Ovary (tissue), 3 donors: ENCODE measurements at regions not wholly inside any gene's neighbourhood (a gene's known extent, or its start where the extent isn't known, plus 50 kb on each side); places are given as distances from the start of the nearest gene placed in this dataset.

ENCODE experiments used
- CTCF ChIP-seq, 3 donors: fragments of 450-650 bp in 2 of 3; fragments of 200-600 bp in 1 of 3; IDR thresholded peaks; one replicate each; pipeline versions ENCODE4 v1.5.1 to v1.8.0; 2016 to 2022; ENCODE audit warnings: antibody characterized with exemption in 3 of 3, mild to moderate bottlenecking in 1 of 3
- EP300 ChIP-seq: sonication (generic); formaldehyde crosslinking; IDR thresholded peaks from one replicate; pipeline ENCODE4 v1.6.1; 2017; ENCODE audit warnings: antibody characterized with exemption
- POLR2A ChIP-seq: fragments of 450-650 bp; IDR thresholded peaks from one replicate; pipeline ENCODE4 v1.6.1; 2017; ENCODE audit warnings: antibody characterized with exemption, mild to moderate bottlenecking, moderate library complexity
- donor health status: DM: no; HTN: no; CAD: no.

- TF ChIP-seq POLR2A (no peak), CTCF (IDR thresholded peaks at IDR 0.05) (no peak), EP300 (no peak)
Observed at GRCh38 chr12:78489990-78490389, 374.6 kb upstream of the SYT1 start.
